NCI-H1048 (cell line): ENCODE measurements at regions not wholly inside any gene's neighbourhood (a gene's known extent, or its start where the extent isn't known, plus 50 kb on each side); places are given as distances from the start of the nearest gene placed in this dataset.
"Not testable (repeated sequence)": the region's sequence is repeated elsewhere in the genome, so short reads cannot be mapped to it uniquely, and the experiment has no call there.

ENCODE experiments used
- DNase-seq: peaks from one replicate; lab custom pipeline; 2025; lab: John Stamatoyannopoulos, UW

DNA sequence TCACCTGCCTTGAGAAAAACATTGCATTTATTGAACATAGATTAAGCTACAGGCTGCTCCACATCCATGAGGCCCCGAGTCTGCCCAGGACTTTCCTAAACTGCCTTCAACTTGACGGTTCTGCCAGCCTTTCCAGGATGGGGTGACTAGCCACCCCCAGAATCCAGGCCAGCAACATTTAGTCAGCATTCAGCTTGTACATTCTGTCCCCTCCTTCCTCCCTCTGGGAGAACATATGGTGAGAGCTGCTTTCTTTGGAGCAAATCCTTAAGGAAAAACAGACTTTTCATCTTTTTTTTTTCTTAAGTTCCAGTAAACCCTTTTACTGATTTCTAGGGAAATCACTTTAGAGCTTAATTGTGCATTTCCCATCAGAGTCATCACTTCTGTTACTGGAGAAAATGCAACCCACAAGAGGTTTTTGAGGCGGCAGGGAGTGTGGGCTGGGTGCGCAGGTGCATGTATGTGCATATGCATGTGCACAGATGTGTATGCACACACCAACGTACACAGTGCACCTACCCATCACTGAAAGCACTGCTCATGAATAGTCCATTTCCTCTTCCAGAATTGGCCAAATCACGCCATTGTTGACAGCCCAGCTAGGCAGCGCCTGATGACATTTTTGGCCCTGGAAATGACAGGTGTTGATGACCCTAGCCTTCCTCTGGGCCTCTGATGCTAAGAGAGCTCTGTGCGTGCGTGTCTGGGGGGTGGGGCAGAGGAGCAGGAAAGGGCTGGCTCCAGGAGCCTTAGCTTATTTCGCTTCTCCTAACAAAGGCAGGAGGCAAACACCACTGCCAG, 145.6 kb downstream of the HSD17B3 start:
- no peak for DNase-seq

GRCh38 chr9:96154081-96154480, 147.9 kb downstream of the HSD17B3 start:
- no peak for DNase-seq

DNA sequence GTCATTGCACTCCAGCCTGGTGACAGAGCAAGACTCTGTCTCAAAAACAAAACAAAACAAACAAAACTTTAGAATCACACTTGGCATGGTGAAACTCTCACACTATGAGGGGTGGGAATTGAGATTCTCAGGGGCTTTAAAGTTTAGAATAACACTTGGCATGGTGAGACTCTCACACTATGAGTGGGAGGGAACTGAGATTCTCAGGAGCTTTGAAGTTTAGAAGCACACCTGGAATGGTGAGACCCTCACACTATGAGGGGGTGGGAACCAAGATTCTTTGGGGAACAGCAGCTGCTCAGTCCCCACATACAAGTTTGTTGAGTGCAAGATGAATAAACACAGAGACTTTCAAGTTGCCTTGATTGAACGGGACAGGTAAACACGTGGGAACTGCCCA, 149.4 kb downstream of the HSD17B3 start:
- no peak for DNase-seq

GRCh38 chr9:96150324-96151227, 151.4 kb downstream of the HSD17B3 start:
- DNase-seq, result no peak

- DNase-seq, result no peak
Observed at GRCh38 chr9:96149533-96150280, 152.3 kb downstream of the HSD17B3 start.

- no peak for DNase-seq
Observed at GRCh38 chr9:96148634-96149532, 153.1 kb downstream of the HSD17B3 start.

GRCh38 chr9:96147029-96147428, 154.9 kb downstream of the HSD17B3 start:
- DNase-seq, result not testable (repeated sequence)

- no peak for DNase-seq
Observed at GRCh38 chr9:96141666-96142065, 160.3 kb downstream of the HSD17B3 start.

DNA sequence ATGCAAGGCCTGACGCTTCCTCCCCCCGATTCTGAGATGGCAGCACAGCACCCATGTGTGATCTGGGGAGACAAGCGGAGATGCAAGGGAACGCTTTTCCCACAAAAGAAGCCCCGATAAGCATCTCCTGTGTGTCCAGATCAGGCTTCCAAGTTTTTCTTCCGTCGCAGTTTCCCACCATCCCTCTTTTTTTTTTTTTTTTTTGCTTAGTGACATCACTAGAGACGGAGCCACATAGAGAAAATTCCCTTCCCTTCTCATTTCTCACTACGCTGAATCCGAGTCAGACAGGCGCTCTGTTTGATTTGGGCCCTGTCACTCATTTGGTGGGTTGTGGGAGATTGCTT, 160.9 kb downstream of the HSD17B3 start:
- no peak for DNase-seq

GRCh38 chr9:96140296-96141127, 161.5 kb downstream of the HSD17B3 start:
- DNase-seq, result no peak

GRCh38 chr9:96139592-96140295, 162.2 kb downstream of the HSD17B3 start:
- no peak for DNase-seq

DNA sequence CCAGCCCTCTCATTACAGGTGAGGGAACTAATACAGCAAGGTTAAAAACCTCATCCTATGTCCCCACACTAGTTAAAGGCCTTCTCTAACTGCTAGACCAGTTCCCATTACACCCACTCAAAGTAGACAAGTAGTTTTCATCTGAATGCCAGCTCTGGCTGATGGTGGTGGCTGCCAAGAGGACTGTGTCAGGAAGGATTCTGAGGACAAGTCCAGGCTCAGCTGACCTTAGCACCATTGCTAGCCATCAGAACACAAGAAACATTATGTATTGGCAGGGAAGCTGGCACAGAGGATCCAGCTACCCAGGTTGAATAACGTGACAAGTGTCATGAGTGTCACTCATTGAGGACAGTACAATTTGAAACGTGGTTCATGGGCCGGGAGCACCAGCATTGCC, 163.4 kb downstream of the HSD17B3 start:
- no peak for DNase-seq

DNA sequence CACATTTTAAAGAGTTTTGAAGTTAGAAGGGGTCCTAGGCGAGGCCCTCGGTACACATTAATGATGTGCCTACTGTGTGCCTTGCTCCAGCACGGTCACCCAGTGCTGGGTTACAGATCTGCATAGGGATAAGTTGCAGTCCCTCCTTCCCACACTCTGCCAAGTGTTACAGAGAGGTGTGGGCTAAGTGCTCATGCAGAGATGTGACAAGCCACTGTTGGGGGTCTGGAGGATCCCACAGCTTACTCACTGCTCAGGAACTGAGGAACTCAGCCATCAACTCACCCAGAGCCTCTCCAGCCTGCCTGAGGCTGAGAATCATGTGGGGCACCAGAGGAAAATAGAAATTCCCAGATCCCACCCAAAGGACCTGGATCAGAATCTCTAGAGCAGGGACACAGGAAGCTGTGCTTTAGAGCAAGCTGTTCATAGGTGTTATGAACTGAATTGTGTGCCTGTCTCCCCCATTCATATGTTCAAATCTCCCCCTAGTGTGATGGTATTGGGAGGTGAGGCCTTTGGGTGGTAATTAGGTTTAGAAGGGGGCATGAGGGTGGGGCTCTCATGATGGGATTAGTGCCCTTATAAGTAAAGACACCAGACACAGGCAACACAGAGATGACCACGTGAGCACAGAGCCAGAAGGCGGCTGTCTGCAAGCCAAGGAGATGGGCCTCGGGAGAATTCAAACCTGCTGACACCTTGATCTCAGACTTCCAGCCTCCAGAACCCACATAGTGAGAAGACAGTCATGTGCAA, 164.1 kb downstream of the HSD17B3 start:
- no peak for DNase-seq

- no peak for DNase-seq
Observed at GRCh38 chr9:96136992-96137670, 164.8 kb downstream of the HSD17B3 start.

DNA sequence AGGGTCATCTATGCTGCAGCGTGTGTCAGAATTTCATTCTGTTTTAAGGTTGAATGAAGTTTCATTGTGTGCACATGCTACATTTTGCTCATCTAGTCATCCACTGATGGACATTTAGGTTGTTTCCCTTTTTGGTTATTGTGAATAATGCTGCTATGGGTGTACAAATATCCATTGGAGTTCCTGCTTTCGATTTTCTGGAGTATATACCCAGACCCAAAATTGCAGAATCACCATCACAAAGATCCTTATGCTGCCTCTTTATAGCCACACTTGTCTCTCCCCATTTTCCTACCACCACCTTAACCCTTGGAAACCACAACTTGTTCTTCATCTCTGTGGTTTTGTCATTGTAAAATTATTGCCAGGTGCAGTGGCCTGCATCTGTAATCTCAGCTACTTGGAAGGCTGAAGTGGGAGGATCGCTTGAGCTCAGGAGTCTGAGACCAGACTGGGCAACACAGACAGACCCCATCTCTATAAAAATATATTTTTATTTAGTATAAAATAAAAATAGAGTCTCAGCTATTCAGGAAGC, 166.2 kb downstream of the HSD17B3 start:
- DNase-seq, result no peak

DNA sequence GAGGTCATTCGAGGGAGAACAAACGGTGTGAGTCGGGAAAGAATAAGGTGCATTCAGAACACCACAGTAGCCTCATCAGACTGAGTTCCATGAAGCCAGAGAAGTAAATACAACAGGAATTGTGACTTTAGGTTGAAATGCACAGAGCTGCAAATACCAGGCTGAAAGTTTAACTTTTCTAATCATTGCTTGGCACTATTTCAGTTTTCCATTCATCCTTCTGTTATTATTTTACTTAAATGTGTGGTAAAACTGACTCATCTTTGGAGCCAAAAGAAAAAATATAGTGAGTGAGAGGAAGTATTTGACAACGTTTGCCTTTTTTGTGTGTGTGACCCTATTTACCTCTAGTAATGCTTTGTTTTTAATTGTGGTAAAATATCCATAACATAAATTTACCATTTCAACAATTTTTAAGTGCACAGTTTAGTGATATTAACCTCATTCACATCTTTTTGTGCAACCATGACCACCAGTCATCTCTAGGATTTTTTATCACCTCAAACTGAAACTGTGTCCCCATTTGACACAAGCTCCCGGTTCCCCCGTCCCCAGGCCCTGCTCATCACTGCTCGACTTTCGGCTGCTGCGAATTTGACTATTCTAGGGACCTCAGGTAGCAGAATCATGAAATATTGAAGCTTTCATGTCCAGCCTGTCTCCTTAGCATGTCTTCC, 166.8 kb downstream of the HSD17B3 start:
- no peak for DNase-seq

DNA sequence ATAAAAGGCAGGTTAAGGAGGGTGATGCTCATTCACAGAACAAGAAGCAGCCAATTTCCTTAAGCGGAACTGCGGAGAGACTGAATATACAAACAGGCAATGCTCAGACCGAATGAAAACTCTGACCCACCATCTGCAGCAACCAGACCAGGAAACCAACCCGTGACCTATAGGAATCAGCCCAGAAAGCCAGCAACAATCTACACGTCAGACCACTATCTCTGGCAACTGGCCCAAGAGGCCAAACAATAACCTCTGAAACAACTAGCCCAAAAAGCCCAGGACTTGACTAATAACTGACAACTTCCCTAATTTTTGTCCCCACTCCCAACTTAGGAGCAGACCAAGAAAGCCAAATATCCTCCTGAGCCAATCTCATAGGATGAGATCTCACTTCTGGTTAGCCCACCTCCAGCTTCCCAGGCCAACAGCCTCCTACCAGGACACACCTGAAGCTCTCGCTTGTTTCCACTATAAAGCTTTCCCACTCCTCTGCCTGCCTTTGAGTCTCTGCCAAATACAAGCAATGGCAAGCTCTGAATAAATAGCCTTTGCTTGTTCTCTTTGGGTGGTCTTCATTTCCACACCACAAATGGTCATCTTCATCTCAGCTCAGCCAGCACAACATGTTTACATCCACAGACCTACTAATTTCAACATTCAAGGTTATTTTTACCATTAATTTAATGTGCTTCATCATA, 168.5 kb downstream of the HSD17B3 start:
- no peak for DNase-seq
